GM12878 (cell line): ENCODE measurements at regions not wholly inside any gene's neighbourhood (a gene's known extent, or its start where the extent isn't known, plus 50 kb on each side); places are given as distances from the start of the nearest gene placed in this dataset.

Source experiments
- EZH2 ChIP-seq: IDR thresholded peaks from 2 replicates; pipeline ENCODE4 v1.6.1; 2012; ENCODE audit warnings: low read depth, mild to moderate bottlenecking, control low read depth, inconsistent platforms, low read length, borderline replicate concordance; ENCODE audit not compliant: control insufficient read depth
- GABPA ChIP-seq: IDR thresholded peaks from 2 replicates; pipeline ENCODE4 v1.6.1; 2014; ENCODE audit warnings: antibody characterized with exemption, low read depth, mild to moderate bottlenecking, inconsistent platforms
- NBN ChIP-seq: fragments of 450-650 bp; IDR thresholded peaks from 2 replicates; pipeline ENCODE4 v1.6.1; 2016
- NR2C2 ChIP-seq: IDR thresholded peaks from 2 replicates; pipeline ENCODE4 v1.6.1; 2011; ENCODE audit warnings: borderline replicate concordance, low read depth; ENCODE audit not compliant: control insufficient read depth, insufficient read length
- POLR2AphosphoS5 ChIP-seq: IDR thresholded peaks from 2 replicates; pipeline ENCODE4 v1.6.1; 2011; ENCODE audit warnings: mild to moderate bottlenecking, low read length, inconsistent platforms
- TARDBP ChIP-seq: IDR thresholded peaks from 2 replicates; pipeline ENCODE4 v1.6.1; 2016; ENCODE audit warnings: borderline replicate concordance
- ZNF384 ChIP-seq: IDR thresholded peaks from 2 replicates; pipeline ENCODE4 v1.6.1; 2012; ENCODE audit warnings: low read depth, mild to moderate bottlenecking, low read length, improper control_type of control experiment, borderline replicate concordance
- TF ChIP-seq, protein P1 (sequence below), 3 experiments: IDR thresholded peaks in 2 of 3; conservative IDR thresholded peaks in 1 of 3; 2 replicates each; pipeline ENCODE4 v1.5.1; 2011; ENCODE audit warnings: low read depth in 3 of 3, low read length in 3 of 3, mild to moderate bottlenecking in 3 of 3, control low read depth in 2 of 3, moderate library complexity in 2 of 3, inconsistent platforms in 1 of 3, mixed read lengths in 1 of 3; ENCODE audit not compliant: control insufficient read depth in 2 of 3, insufficient read depth in 1 of 3; ENCODE audit errors: extremely low read depth in 1 of 3
- TF ChIP-seq, protein P2 (sequence below): fragments of 450-650 bp; IDR thresholded peaks from 2 replicates; pipeline ENCODE4 v1.6.1; 2017; ENCODE audit warnings: antibody characterized with exemption, mild to moderate bottlenecking, moderate library complexity
- TF ChIP-seq, protein P3 (sequence below): IDR thresholded peaks from 2 replicates; pipeline ENCODE4 v1.6.1; 2011; ENCODE audit warnings: low read depth, mild to moderate bottlenecking, low read length, moderate library complexity, borderline replicate concordance; ENCODE audit errors: extremely low read depth
- TF ChIP-seq, protein P4 (sequence below): IDR thresholded peaks from 2 replicates; pipeline ENCODE4 v1.6.1; 2011; ENCODE audit warnings: low read depth, low read length, improper control_type of control experiment, borderline replicate concordance

DNA sequence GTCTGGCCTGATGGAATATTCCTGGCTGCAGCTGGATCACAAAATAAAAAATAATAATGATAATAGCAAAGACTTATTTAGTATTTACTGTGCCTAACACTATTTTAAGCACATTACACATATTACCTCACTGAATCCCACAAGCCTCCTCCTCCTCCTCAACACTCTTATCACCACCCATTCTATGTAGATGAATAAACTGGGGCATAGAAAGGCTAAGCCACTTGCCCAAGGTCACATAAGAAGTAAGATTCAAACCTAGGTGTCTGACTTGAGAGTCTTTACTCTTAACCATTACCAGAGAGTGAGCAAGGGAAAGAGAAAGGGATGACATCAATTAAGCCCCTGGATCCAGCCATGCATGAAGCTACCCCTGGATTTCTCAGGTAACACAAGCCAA, 493.1 kb downstream of the SHQ1 start:
- TF ChIP-seq, protein P1, sequence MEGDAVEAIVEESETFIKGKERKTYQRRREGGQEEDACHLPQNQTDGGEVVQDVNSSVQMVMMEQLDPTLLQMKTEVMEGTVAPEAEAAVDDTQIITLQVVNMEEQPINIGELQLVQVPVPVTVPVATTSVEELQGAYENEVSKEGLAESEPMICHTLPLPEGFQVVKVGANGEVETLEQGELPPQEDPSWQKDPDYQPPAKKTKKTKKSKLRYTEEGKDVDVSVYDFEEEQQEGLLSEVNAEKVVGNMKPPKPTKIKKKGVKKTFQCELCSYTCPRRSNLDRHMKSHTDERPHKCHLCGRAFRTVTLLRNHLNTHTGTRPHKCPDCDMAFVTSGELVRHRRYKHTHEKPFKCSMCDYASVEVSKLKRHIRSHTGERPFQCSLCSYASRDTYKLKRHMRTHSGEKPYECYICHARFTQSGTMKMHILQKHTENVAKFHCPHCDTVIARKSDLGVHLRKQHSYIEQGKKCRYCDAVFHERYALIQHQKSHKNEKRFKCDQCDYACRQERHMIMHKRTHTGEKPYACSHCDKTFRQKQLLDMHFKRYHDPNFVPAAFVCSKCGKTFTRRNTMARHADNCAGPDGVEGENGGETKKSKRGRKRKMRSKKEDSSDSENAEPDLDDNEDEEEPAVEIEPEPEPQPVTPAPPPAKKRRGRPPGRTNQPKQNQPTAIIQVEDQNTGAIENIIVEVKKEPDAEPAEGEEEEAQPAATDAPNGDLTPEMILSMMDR (IDR thresholded peaks at IDR 0.05 in 2 of 3, conservative IDR thresholded peaks at IDR 0.05 in 1 of 3; ENCODE audit: control insufficient read depth in 2 of 3, extremely low read depth in 1 of 3, insufficient read depth in 1 of 3, low read depth in 3 of 3, low read length in 3 of 3), result no peak
- TF ChIP-seq TARDBP, result no peak
- TF ChIP-seq ZNF384, result no peak
- no peak for TF ChIP-seq GABPA
- no peak for TF ChIP-seq POLR2AphosphoS5
- TF ChIP-seq, protein P2, sequence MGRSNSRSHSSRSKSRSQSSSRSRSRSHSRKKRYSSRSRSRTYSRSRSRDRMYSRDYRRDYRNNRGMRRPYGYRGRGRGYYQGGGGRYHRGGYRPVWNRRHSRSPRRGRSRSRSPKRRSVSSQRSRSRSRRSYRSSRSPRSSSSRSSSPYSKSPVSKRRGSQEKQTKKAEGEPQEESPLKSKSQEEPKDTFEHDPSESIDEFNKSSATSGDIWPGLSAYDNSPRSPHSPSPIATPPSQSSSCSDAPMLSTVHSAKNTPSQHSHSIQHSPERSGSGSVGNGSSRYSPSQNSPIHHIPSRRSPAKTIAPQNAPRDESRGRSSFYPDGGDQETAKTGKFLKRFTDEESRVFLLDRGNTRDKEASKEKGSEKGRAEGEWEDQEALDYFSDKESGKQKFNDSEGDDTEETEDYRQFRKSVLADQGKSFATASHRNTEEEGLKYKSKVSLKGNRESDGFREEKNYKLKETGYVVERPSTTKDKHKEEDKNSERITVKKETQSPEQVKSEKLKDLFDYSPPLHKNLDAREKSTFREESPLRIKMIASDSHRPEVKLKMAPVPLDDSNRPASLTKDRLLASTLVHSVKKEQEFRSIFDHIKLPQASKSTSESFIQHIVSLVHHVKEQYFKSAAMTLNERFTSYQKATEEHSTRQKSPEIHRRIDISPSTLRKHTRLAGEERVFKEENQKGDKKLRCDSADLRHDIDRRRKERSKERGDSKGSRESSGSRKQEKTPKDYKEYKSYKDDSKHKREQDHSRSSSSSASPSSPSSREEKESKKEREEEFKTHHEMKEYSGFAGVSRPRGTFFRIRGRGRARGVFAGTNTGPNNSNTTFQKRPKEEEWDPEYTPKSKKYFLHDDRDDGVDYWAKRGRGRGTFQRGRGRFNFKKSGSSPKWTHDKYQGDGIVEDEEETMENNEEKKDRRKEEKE, result no peak
- no peak for TF ChIP-seq EZH2
- no peak for TF ChIP-seq NR2C2
- TF ChIP-seq NBN, result no peak
- TF ChIP-seq, protein P3, sequence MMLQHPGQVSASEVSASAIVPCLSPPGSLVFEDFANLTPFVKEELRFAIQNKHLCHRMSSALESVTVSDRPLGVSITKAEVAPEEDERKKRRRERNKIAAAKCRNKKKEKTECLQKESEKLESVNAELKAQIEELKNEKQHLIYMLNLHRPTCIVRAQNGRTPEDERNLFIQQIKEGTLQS, result no peak
- TF ChIP-seq, protein P4, sequence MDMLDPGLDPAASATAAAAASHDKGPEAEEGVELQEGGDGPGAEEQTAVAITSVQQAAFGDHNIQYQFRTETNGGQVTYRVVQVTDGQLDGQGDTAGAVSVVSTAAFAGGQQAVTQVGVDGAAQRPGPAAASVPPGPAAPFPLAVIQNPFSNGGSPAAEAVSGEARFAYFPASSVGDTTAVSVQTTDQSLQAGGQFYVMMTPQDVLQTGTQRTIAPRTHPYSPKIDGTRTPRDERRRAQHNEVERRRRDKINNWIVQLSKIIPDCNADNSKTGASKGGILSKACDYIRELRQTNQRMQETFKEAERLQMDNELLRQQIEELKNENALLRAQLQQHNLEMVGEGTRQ, result no peak
